GM23338 (cell line): ENCODE measurements at regions not wholly inside any gene's neighbourhood (a gene's known extent, or its start where the extent isn't known, plus 50 kb on each side); places are given as distances from the start of the nearest gene placed in this dataset. TPM values are rescaled to one million over a fixed set of nuclear protein-coding genes. Genes with fewer than 3 reads are reported as not detected.
A peak's percentile ranks its signal among the peaks of the same experiment; 100 is the strongest.
"Not testable (repeated sequence)": the region's sequence is repeated elsewhere in the genome, so short reads cannot be mapped to it uniquely, and the experiment has no call there.

ENCODE experiments used
- ATAC-seq: fragments of 200-7000 bp; cut with Tn5 transposase; 3 replicates; pipeline ENCODE4 v1.9.1; 2020
- DNase-seq: peaks from one replicate; pipeline ENCODE4 v3.0.0-alpha.2; 2015; ENCODE audit warnings: low spot score
- H2AFZ ChIP-seq: fragments of 200-600 bp; sonication (generic); 2 replicates; pipeline ENCODE4 v1.8.0; 2016; ENCODE audit warnings: antibody characterized with exemption, mild to moderate bottlenecking, moderate library complexity
- H3F3A ChIP-seq: fragments of 200-600 bp; sonication (generic); replicated peaks from 2 replicates; pipeline ENCODE4 v1.8.0; 2017; ENCODE audit warnings: antibody characterized with exemption, mixed run types, low read depth
- H3K27ac ChIP-seq: fragments of 200-600 bp; sonication (generic); 2 replicates; pipeline ENCODE4 v1.6.1; 2016; ENCODE audit warnings: low read depth
- H3K27me3 ChIP-seq: fragments of 200-600 bp; sonication (generic); 2 replicates; pipeline ENCODE4 v1.8.0; 2016; ENCODE audit warnings: mild to moderate bottlenecking, mixed run types, moderate library complexity; ENCODE audit not compliant: insufficient read depth
- H3K36me3 ChIP-seq: fragments of 200-600 bp; sonication (generic); 2 replicates; pipeline ENCODE4 v1.8.0; 2016; ENCODE audit warnings: mild to moderate bottlenecking; ENCODE audit not compliant: insufficient read depth
- H3K4me1 ChIP-seq: fragments of 200-600 bp; sonication (generic); 2 replicates; pipeline ENCODE4 v1.8.0; 2016; ENCODE audit warnings: mild to moderate bottlenecking, moderate library complexity; ENCODE audit not compliant: insufficient read depth
- H3K4me2 ChIP-seq: fragments of 200-600 bp; sonication (generic); 2 replicates; pipeline ENCODE4 v1.7.1; 2017; ENCODE audit warnings: mixed run types
- H3K4me3 ChIP-seq: fragments of 200-600 bp; sonication (generic); 2 replicates; pipeline ENCODE4 v1.6.1; 2016; ENCODE audit warnings: mixed run types
- H3K79me2 ChIP-seq: fragments of 200-600 bp; sonication (generic); replicated peaks from 2 replicates; pipeline ENCODE4 v1.8.0; 2017; ENCODE audit warnings: mild to moderate bottlenecking; ENCODE audit not compliant: insufficient read depth
- H3K9me2 ChIP-seq: fragments of 200-600 bp; sonication (generic); 2 replicates; pipeline ENCODE4 v1.8.0; 2017; ENCODE audit not compliant: insufficient read depth
- H4K20me1 ChIP-seq: fragments of 200-600 bp; sonication (generic); replicated peaks from 2 replicates; pipeline ENCODE4 v1.8.0; 2017; ENCODE audit warnings: mild to moderate bottlenecking; ENCODE audit not compliant: insufficient read depth
- H3K27ac Mint-ChIP-seq: 2 replicates; pipeline ENCODE4 v1.8.0; 2020; ENCODE audit warnings: inconsistent platforms, mild to moderate bottlenecking, moderate library complexity, mixed read lengths
- H3K27me3 Mint-ChIP-seq: 3 replicates; pipeline ENCODE4 v1.8.0; 2022; ENCODE audit warnings: low read depth, mild to moderate bottlenecking, moderate library complexity, mixed read lengths, inconsistent platforms; ENCODE audit not compliant: insufficient read depth, poor library complexity
- H3K36me3 Mint-ChIP-seq: 3 replicates; pipeline ENCODE4 v1.8.0; 2021; ENCODE audit warnings: low read depth, mild to moderate bottlenecking, inconsistent platforms, moderate library complexity, mixed read lengths
- H3K4me1 Mint-ChIP-seq: 3 replicates; pipeline ENCODE4 v1.8.0; 2020; ENCODE audit warnings: mild to moderate bottlenecking, inconsistent platforms, mixed read lengths
- H3K4me3 Mint-ChIP-seq: 3 replicates; pipeline ENCODE4 v1.8.0; 2021; ENCODE audit warnings: moderate library complexity, mild to moderate bottlenecking, inconsistent platforms, mixed read lengths
- H3K9me3 Mint-ChIP-seq: 3 replicates; pipeline ENCODE4 v1.8.0; 2020; ENCODE audit warnings: moderate library complexity, mild to moderate bottlenecking, inconsistent platforms, mixed read lengths
- EZH2phosphoT487 ChIP-seq: fragments of 200-600 bp; sonication (generic); IDR thresholded peaks from one replicate; pipeline ENCODE4 v1.8.1; 2018; ENCODE audit warnings: antibody characterized with exemption; ENCODE audit not compliant: unreplicated experiment
- JUNB ChIP-seq: IDR thresholded peaks from one replicate; pipeline ENCODE4 v1.6.1; 2016; ENCODE audit warnings: antibody characterized with exemption; ENCODE audit not compliant: unreplicated experiment
- ZNF331 ChIP-seq: fragments of 250-450 bp; sonication (Bioruptor Pico); IDR thresholded peaks from 2 replicates; pipeline ENCODE4 v1.5.0; 2020; ENCODE audit warnings: low read depth, mild to moderate bottlenecking, moderate library complexity
- small RNA-seq: library from RNA; depleted of rRNA; stranded (forward); fragments of <200 nt; gene quantifications from one replicate; pipeline ENCODE3, GENCODE V24; 2014; ENCODE audit warnings: low replicate concordance

DNA sequence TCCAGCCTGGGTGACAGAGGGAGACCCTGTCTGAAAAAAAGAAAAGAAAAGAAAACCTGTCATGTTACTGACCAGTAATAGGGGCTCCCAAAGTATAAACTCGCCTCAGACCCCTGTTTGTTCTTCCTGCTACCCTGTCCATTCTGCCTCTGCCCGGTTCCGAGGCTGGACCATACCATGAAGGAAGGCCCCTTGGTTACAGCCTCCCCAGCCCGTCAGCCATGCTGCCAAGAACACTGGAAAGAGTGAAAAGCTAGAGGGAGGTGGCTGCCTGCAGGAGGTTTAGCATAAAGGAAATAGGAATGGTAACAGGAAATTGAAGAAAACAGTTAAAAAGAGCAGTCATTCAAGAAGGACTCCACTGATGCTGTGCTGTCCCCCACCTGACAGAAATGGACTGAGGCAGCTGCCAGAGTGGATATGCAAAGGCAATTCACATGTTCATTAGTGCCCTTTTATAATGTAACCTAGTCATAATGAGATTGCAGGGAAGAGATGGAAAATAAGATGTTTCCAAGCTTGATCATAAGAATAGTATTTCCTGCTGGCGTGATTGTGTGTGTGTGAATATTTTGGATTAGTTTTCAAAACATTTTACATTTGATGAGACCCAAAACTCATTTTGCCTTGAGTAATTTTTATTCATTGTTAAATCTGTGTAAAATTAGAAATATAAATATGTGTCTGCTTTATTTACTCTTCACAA, 102.6 kb downstream of the GOSR1 start:
- Histone ChIP-seq H3F3A (no peaks in the 10 kb centered on the region), H3K4me1 (peaks cover 11% of the 10 kb centered on the region), H3K36me3 (no peaks in the 10 kb centered on the region), H4K20me1 (no peaks in the 10 kb centered on the region), H3K9me2 (no peaks in the 10 kb centered on the region), H3K79me2 (no peaks in the 10 kb centered on the region), H3K4me2 (no peak overlapping the region), H2AFZ (0 out of 2 replicates have a peak overlapping the region, but pooled peaks have one; percentile 66), H3K27ac (no peak overlapping the region), H3K27me3 (no peaks in the 10 kb centered on the region), H3K4me3 (no peak overlapping the region)
- ATAC-seq (peak; percentile 30; the same call in 1 of the 3 replicates), DNase-seq (no peak)
- H3K27ac Mint-ChIP-seq = peak overlapping the region; percentile 49; the same call in 1 of the 2 replicates
- no peak overlapping the region for H3K4me3 Mint-ChIP-seq
- peaks cover 5% of the 10 kb centered on the region for H3K27me3 Mint-ChIP-seq
- no peak for TF ChIP-seq JUNB
- TF ChIP-seq EZH2phosphoT487 = no peak
- TF ChIP-seq ZNF331 = no peak
- no peaks in the 10 kb centered on the region for H3K9me3 Mint-ChIP-seq
- peaks cover 14% of the 10 kb centered on the region for H3K4me1 Mint-ChIP-seq
- no peaks in the 10 kb centered on the region for H3K36me3 Mint-ChIP-seq

DNA sequence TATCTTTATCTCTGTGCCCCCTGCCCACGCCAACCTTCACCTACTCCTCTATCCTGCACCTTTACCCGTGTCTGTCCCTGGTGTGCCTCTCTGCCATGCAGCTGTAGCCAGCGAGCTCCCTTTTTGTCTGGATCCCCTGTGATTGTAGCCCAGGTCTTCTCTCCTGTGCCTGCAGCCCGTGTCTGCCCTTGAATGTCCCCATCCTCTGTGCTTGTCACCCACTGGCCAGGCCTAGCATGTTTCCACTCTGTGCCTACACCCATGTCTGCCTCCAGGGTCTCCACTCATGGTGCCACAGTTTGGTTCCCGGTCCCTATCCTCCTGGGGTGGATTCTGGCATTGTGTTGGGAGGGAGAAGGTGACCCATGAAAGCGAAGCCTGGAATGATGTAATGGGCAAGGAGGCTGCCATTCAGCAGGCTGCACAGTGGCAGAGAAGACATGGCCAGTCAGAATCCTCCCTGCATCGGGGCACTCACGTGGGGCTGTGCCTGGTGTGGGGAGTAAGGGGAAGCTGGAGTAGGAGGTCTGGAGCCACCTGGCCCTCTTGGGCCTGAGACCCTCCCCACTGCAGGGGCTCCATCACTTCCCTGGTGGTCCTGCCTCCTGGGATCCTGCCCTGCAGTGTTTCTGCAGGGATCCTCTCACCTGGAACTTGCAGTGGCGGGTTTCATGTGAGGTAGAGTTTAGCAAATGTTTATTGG, 101.0 kb downstream of the GOSR1 start:
- ATAC-seq, H3K9me2 ChIP-seq, H4K20me1 ChIP-seq, DNase-seq, H3K9me3 Mint-ChIP-seq, H3K36me3 ChIP-seq, H3K27ac ChIP-seq, H3K79me2 ChIP-seq, H3K4me3 Mint-ChIP-seq, H3K27me3 ChIP-seq, H2AFZ ChIP-seq, H3F3A ChIP-seq, H3K36me3 Mint-ChIP-seq, H3K4me3 ChIP-seq, H3K27ac Mint-ChIP-seq, H3K4me2 ChIP-seq, H3K27me3 Mint-ChIP-seq: not testable (repeated sequence)
- peaks cover 11% of the 10 kb centered on the region for H3K4me1 ChIP-seq
- peaks cover 23% of the 10 kb centered on the region for H3K4me1 Mint-ChIP-seq

Small RNAs in the stretch of these regions (small RNA-seq; reads per million reads assigned to genes)
- gene AC005562.1 (not detected), gene AC127024.7 (not detected), gene RN7SL316P (not detected)
